HG02642 (cell line): ENCODE measurements at regions not wholly inside any gene's neighbourhood (a gene's known extent, or its start where the extent isn't known, plus 50 kb on each side); places are given as distances from the start of the nearest gene placed in this dataset.

Experiments
- ATAC-seq: cut with Tn5 transposase; IDR thresholded peaks from one replicate; pipeline ENCODE4 v1.9.1; 2021; ENCODE audit warnings: mild to moderate bottlenecking; ENCODE audit not compliant: unreplicated experiment, poor library complexity

- no peak for ATAC-seq
These were observed 406.3 kb downstream of the CDH7 start for GRCh38 chr18:66156946-66157687.

- ATAC-seq, result no peak
These were observed 399.8 kb downstream of the CDH7 start for GRCh38 chr18:66150650-66151049.

- ATAC-seq, result no peak
These were observed 392.2 kb downstream of the CDH7 start for GRCh38 chr18:66143029-66143428.

- ATAC-seq, result no peak
These were observed 390.9 kb downstream of the CDH7 start for GRCh38 chr18:66141716-66142115.

GRCh38 chr18:66138642-66139041 is 387.8 kb downstream of the CDH7 start:
- no peak for ATAC-seq

- no peak for ATAC-seq
These were observed 385.2 kb downstream of the CDH7 start for GRCh38 chr18:66136039-66136438.

- ATAC-seq, result no peak
These were observed 378.4 kb downstream of the CDH7 start for GRCh38 chr18:66129248-66129647.

- no peak for ATAC-seq
These were observed 375.5 kb downstream of the CDH7 start for GRCh38 chr18:66126266-66126665.

- ATAC-seq, result no peak
These were observed 373.6 kb downstream of the CDH7 start for GRCh38 chr18:66124394-66124793.

- no peak for ATAC-seq
These were observed 368.5 kb downstream of the CDH7 start for GRCh38 chr18:66119347-66119746.

GRCh38 chr18:66111018-66111417 is 360.2 kb downstream of the CDH7 start:
- no peak for ATAC-seq

- ATAC-seq, result no peak
These were observed 359.8 kb downstream of the CDH7 start for GRCh38 chr18:66110607-66111006.

GRCh38 chr18:66109981-66110380 is 359.2 kb downstream of the CDH7 start:
- no peak for ATAC-seq

GRCh38 chr18:66107546-66107945 is 356.7 kb downstream of the CDH7 start:
- ATAC-seq, result no peak

- no peak for ATAC-seq
These were observed 354.2 kb downstream of the CDH7 start for GRCh38 chr18:66105016-66105415.

GRCh38 chr18:66103550-66103949 is 352.7 kb downstream of the CDH7 start:
- no peak for ATAC-seq

GRCh38 chr18:66083078-66083477 is 332.3 kb downstream of the CDH7 start:
- no peak for ATAC-seq

GRCh38 chr18:66078925-66079800 is 328.4 kb downstream of the CDH7 start:
- ATAC-seq, result no peak

- no peak for ATAC-seq
These were observed 326.3 kb downstream of the CDH7 start for GRCh38 chr18:66077066-66077465.

GRCh38 chr18:66066191-66066590 is 315.4 kb downstream of the CDH7 start:
- no peak for ATAC-seq

GRCh38 chr18:66048406-66048805 is 297.6 kb downstream of the CDH7 start:
- ATAC-seq, result no peak
